ENCODE measurements at regions not wholly inside any gene's neighbourhood (a gene's known extent, or its start where the extent isn't known, plus 50 kb on each side); places are given as distances from the start of the nearest gene placed in this dataset.

- Histone ChIP-seq H3K4me1 (no peaks in the 10 kb centered on the region), H3K36me3 (no peaks in the 10 kb centered on the region), H3K4me3 (no peak overlapping the region), H3K27me3 (no peaks in the 10 kb centered on the region), H3K9me3 (no peaks in the 10 kb centered on the region), H3K27ac (no peak overlapping the region)
- WGBS, 2 donors, result 75 to 79% methylated on average over 13 of the region's 13 CpGs
- TF ChIP-seq EP300 (IDR thresholded peaks at IDR 0.05), result no peak
- no peak for DNase-seq (ENCODE audit: low spot score in 2 of 2)
Measured at GRCh38 chr12:124148481-124149273, 146.2 kb upstream of the RFLNA start.

GRCh38 chr12:124149287-124149686 lies 145.6 kb upstream of the RFLNA start:
- H3K4me1 ChIP-seq, result no peaks in the 10 kb centered on the region
- WGBS, 2 donors, result 88 to 96% methylated on average over 7 of the region's 7 CpGs
- no peak for DNase-seq (ENCODE audit: low spot score in 2 of 2)
- TF ChIP-seq EP300 (IDR thresholded peaks at IDR 0.05) (no peak), POLR2A (IDR thresholded peaks at IDR 0.05) (no peak), CTCF (IDR thresholded peaks at IDR 0.05) (no peak)
- H3K9me3 ChIP-seq, result no peaks in the 10 kb centered on the region
- no peak overlapping the region for H3K4me3 ChIP-seq
- H3K36me3 ChIP-seq, result no peaks in the 10 kb centered on the region
- no peak overlapping the region for H3K27ac ChIP-seq
- H3K27me3 ChIP-seq, result no peaks in the 10 kb centered on the region

GRCh38 chr12:124150168-124150567 lies 144.7 kb upstream of the RFLNA start:
- Histone ChIP-seq H3K36me3 (no peaks in the 10 kb centered on the region), H3K4me3 (no peak overlapping the region), H3K27me3 (no peaks in the 10 kb centered on the region), H3K9me3 (no peaks in the 10 kb centered on the region), H3K4me1 (no peaks in the 10 kb centered on the region), H3K27ac (no peak overlapping the region)
- no peak for TF ChIP-seq CTCF (IDR thresholded peaks at IDR 0.05)
- no peak for TF ChIP-seq POLR2A (IDR thresholded peaks at IDR 0.05)
- TF ChIP-seq EP300 (IDR thresholded peaks at IDR 0.05), result no peak
- no peak for DNase-seq (ENCODE audit: low spot score in 2 of 2)
- 59 to 70% methylated on average over 5 of the region's 5 CpGs for WGBS, 2 donors

GRCh38 chr12:124151583-124151982 lies 143.3 kb upstream of the RFLNA start:
- DNase-seq (ENCODE audit: low spot score in 2 of 2), result no peak
- Histone ChIP-seq H3K36me3 (no peaks in the 10 kb centered on the region), H3K4me1 (no peaks in the 10 kb centered on the region), H3K27ac (no peak overlapping the region), H3K4me3 (no peak overlapping the region), H3K27me3 (no peaks in the 10 kb centered on the region), H3K9me3 (no peaks in the 10 kb centered on the region)
- WGBS, 2 donors, result 93 to 98% methylated on average over 5 of the region's 5 CpGs
- TF ChIP-seq EP300 (IDR thresholded peaks at IDR 0.05), result no peak
- TF ChIP-seq CTCF (IDR thresholded peaks at IDR 0.05), result no peak
- no peak for TF ChIP-seq POLR2A (IDR thresholded peaks at IDR 0.05)

- no peak overlapping the region for H3K4me3 ChIP-seq
- H3K27ac ChIP-seq, result no peak overlapping the region
- no peaks in the 10 kb centered on the region for H3K36me3 ChIP-seq
- no peak for DNase-seq (ENCODE audit: low spot score in 2 of 2)
- 67 to 68% methylated on average over 8 of the region's 8 CpGs for WGBS, 2 donors
- no peaks in the 10 kb centered on the region for H3K9me3 ChIP-seq
- H3K27me3 ChIP-seq, result no peaks in the 10 kb centered on the region
- TF ChIP-seq CTCF (IDR thresholded peaks at IDR 0.05), result no peak
- no peak for TF ChIP-seq EP300 (IDR thresholded peaks at IDR 0.05)
- no peak for TF ChIP-seq POLR2A (IDR thresholded peaks at IDR 0.05)
- no peaks in the 10 kb centered on the region for H3K4me1 ChIP-seq
Measured at GRCh38 chr12:124152731-124153130, 142.2 kb upstream of the RFLNA start.

Data from tibial nerve (tissue), 4 donors.